HG03342 (cell line): ENCODE measurements at regions not wholly inside any gene's neighbourhood (a gene's known extent, or its start where the extent isn't known, plus 50 kb on each side); places are given as distances from the start of the nearest gene placed in this dataset.
"Not testable (repeated sequence)": the region's sequence is repeated elsewhere in the genome, so short reads cannot be mapped to it uniquely, and the experiment has no call there.

Experiments used
- ATAC-seq: cut with Tn5 transposase; IDR thresholded peaks from one replicate; pipeline ENCODE4 v1.9.1; 2021; ENCODE audit warnings: mild to moderate bottlenecking, moderate library complexity; ENCODE audit not compliant: unreplicated experiment

- no peak for ATAC-seq
These were observed 89.1 kb downstream of the KATNIP start for GRCh38 chr16:27638833-27639560.

- peak; percentile 67 for ATAC-seq
These were observed 89.8 kb downstream of the KATNIP start for GRCh38 chr16:27639561-27640276.

GRCh38 chr16:27640277-27640600 is 90.3 kb downstream of the KATNIP start:
- no peak for ATAC-seq

- ATAC-seq: no peak
These were observed 91.3 kb downstream of the KATNIP start for GRCh38 chr16:27641260-27641659.

- not testable (repeated sequence) for ATAC-seq
These were observed 91.9 kb downstream of the KATNIP start for GRCh38 chr16:27641734-27642415.

GRCh38 chr16:27642756-27643155 is 92.8 kb downstream of the KATNIP start:
- no peak for ATAC-seq

- no peak for ATAC-seq
These were observed 94.2 kb downstream of the KATNIP start for GRCh38 chr16:27644165-27644564.

GRCh38 chr16:27645396-27645795 is 95.5 kb downstream of the KATNIP start:
- no peak for ATAC-seq

- no peak for ATAC-seq
These were observed 96.9 kb downstream of the KATNIP start for GRCh38 chr16:27646806-27647205.

GRCh38 chr16:27649021-27649420 is 99.1 kb downstream of the KATNIP start:
- no peak for ATAC-seq

GRCh38 chr16:27650073-27650701 is 100.2 kb downstream of the KATNIP start:
- no peak for ATAC-seq

GRCh38 chr16:27651301-27651700 is 101.4 kb downstream of the KATNIP start:
- no peak for ATAC-seq

- no peak for ATAC-seq
These were observed 107.9 kb downstream of the KATNIP start for GRCh38 chr16:27657811-27658210.

GRCh38 chr16:27660507-27660906 is 110.6 kb downstream of the KATNIP start:
- no peak for ATAC-seq

- not testable (repeated sequence) for ATAC-seq
These were observed 113.3 kb downstream of the KATNIP start for GRCh38 chr16:27663235-27663634.

GRCh38 chr16:27665881-27666280 is 115.9 kb downstream of the KATNIP start:
- no peak for ATAC-seq

- no peak for ATAC-seq
These were observed 120.3 kb downstream of the KATNIP start for GRCh38 chr16:27670071-27670810.

- no peak for ATAC-seq
These were observed 121.5 kb downstream of the KATNIP start for GRCh38 chr16:27671410-27671809.

- ATAC-seq: no peak
These were observed 126.9 kb downstream of the KATNIP start for GRCh38 chr16:27676839-27677238.

GRCh38 chr16:27677263-27677662 is 127.3 kb downstream of the KATNIP start:
- ATAC-seq: no peak

GRCh38 chr16:27678955-27679354 is 129.0 kb downstream of the KATNIP start:
- no peak for ATAC-seq
